Ectodermal cell (in vitro differentiated cells): ENCODE measurements at regions not wholly inside any gene's neighbourhood (a gene's known extent, or its start where the extent isn't known, plus 50 kb on each side); places are given as distances from the start of the nearest gene placed in this dataset.

Experiments
- H3K27ac ChIP-seq: 2 replicates; pipeline ENCODE4 v1.7.0; 2013; ENCODE audit warnings: mild to moderate bottlenecking, low read depth, low read length; ENCODE audit not compliant: insufficient read depth, poor library complexity, severe bottlenecking
- H3K27me3 ChIP-seq: 2 replicates; pipeline ENCODE4 v1.7.0; 2013; ENCODE audit warnings: mild to moderate bottlenecking, low read length; ENCODE audit not compliant: insufficient read depth, control insufficient read depth, poor library complexity, severe bottlenecking
- H3K36me3 ChIP-seq: one replicate; pipeline ENCODE4 v1.7.0; 2013; ENCODE audit warnings: low read length; ENCODE audit not compliant: control insufficient read depth, insufficient read depth
- H3K4me1 ChIP-seq: one replicate; pipeline ENCODE4 v1.7.0; 2013; ENCODE audit warnings: low read length; ENCODE audit not compliant: control insufficient read depth, insufficient read depth
- H3K4me3 ChIP-seq: 2 replicates; pipeline ENCODE4 v1.7.0; 2013; ENCODE audit warnings: low read depth, low read length, control low read depth; ENCODE audit not compliant: insufficient read depth
- H3K9me3 ChIP-seq: 2 replicates; pipeline ENCODE4 v1.7.0; 2013; ENCODE audit warnings: mild to moderate bottlenecking, low read length, moderate library complexity; ENCODE audit not compliant: control insufficient read depth
- whole genome bisulfite sequencing, 2 experiments: methylation state at CpG; one replicate each; pipeline ENCODE4 v1.1.7; 2013; ENCODE audit warnings: missing lambda C conversion rate in 2 of 2; 5-methylcytosine and 5-hydroxymethylcytosine counted together

- H3K9me3 ChIP-seq: no peaks in the 10 kb centered on the region
- no peaks in the 10 kb centered on the region for H3K36me3 ChIP-seq
- no peak overlapping the region for H3K27ac ChIP-seq
- no peak overlapping the region for H3K4me3 ChIP-seq
- 92 to 96% methylated on average over 1 of the region's 1 CpG for WGBS, 2 experiments
- H3K27me3 ChIP-seq: no peaks in the 10 kb centered on the region
- no peaks in the 10 kb centered on the region for H3K4me1 ChIP-seq
Measured at GRCh38 chr10:64098994-64099393, 577.8 kb downstream of the REEP3 start.

GRCh38 chr10:64101606-64102263 is 580.5 kb downstream of the REEP3 start:
- no peak overlapping the region for H3K4me3 ChIP-seq
- WGBS, 2 experiments: 86 to 89% methylated on average over 3 of the region's 3 CpGs
- H3K27ac ChIP-seq: no peak overlapping the region
- H3K36me3 ChIP-seq: no peaks in the 10 kb centered on the region
- no peaks in the 10 kb centered on the region for H3K9me3 ChIP-seq
- no peaks in the 10 kb centered on the region for H3K4me1 ChIP-seq
- no peaks in the 10 kb centered on the region for H3K27me3 ChIP-seq

- WGBS, 2 experiments: 94 to 95% methylated on average over 1 of the region's 1 CpG
- Histone ChIP-seq H3K4me1 (no peaks in the 10 kb centered on the region), H3K27ac (no peak overlapping the region), H3K9me3 (no peaks in the 10 kb centered on the region), H3K4me3 (no peak overlapping the region), H3K36me3 (no peaks in the 10 kb centered on the region), H3K27me3 (no peaks in the 10 kb centered on the region)
Measured at GRCh38 chr10:64102264-64102633, 581.0 kb downstream of the REEP3 start.

- 83 to 92% methylated on average over 1 to 2 of the region's 2 CpGs for WGBS, 2 experiments
- Histone ChIP-seq H3K36me3 (no peaks in the 10 kb centered on the region), H3K4me3 (no peak overlapping the region), H3K4me1 (no peaks in the 10 kb centered on the region), H3K9me3 (no peaks in the 10 kb centered on the region), H3K27ac (no peak overlapping the region), H3K27me3 (no peaks in the 10 kb centered on the region)
Measured at GRCh38 chr10:64102916-64103315, 581.7 kb downstream of the REEP3 start.

- H3K36me3 ChIP-seq: no peaks in the 10 kb centered on the region
- H3K9me3 ChIP-seq: no peaks in the 10 kb centered on the region
- H3K27ac ChIP-seq: no peak overlapping the region
- 86 to 93% methylated on average over 5 to 6 of the region's 6 CpGs for WGBS, 2 experiments
- H3K4me3 ChIP-seq: no peak overlapping the region
- H3K4me1 ChIP-seq: no peaks in the 10 kb centered on the region
- H3K27me3 ChIP-seq: no peaks in the 10 kb centered on the region
Measured at GRCh38 chr10:64103750-64104470, 582.7 kb downstream of the REEP3 start.

GRCh38 chr10:64109926-64110495 is 588.8 kb downstream of the REEP3 start:
- no peak overlapping the region for H3K27ac ChIP-seq
- 70 to 90% methylated on average over 1 of the region's 1 CpG for WGBS, 2 experiments

GRCh38 chr10:64112701-64113355 is 591.6 kb downstream of the REEP3 start:
- Histone ChIP-seq H3K27ac (no peak overlapping the region), H3K27me3 (no peaks in the 10 kb centered on the region), H3K36me3 (no peaks in the 10 kb centered on the region), H3K9me3 (no peaks in the 10 kb centered on the region), H3K4me3 (no peak overlapping the region), H3K4me1 (no peaks in the 10 kb centered on the region)
- WGBS, 2 experiments: 94 to 95% methylated on average over 2 of the region's 2 CpGs

More at GRCh38 chr10:64109926-64110495, 588.8 kb downstream of the REEP3 start:
- no peaks in the 10 kb centered on the region for H3K9me3 ChIP-seq
- no peak overlapping the region for H3K4me3 ChIP-seq
- H3K27me3 ChIP-seq: no peaks in the 10 kb centered on the region
- H3K4me1 ChIP-seq: no peaks in the 10 kb centered on the region
- no peaks in the 10 kb centered on the region for H3K36me3 ChIP-seq

- H3K36me3 ChIP-seq: no peaks in the 10 kb centered on the region
- no peaks in the 10 kb centered on the region for H3K27me3 ChIP-seq
- H3K4me3 ChIP-seq: no peak overlapping the region
- no peaks in the 10 kb centered on the region for H3K9me3 ChIP-seq
- H3K4me1 ChIP-seq: no peaks in the 10 kb centered on the region
- H3K27ac ChIP-seq: no peak overlapping the region
- WGBS, 2 experiments: 91% methylated on average over 6 of the region's 6 CpGs
Measured at GRCh38 chr10:64113375-64113774, 592.2 kb downstream of the REEP3 start.

- H3K27ac ChIP-seq: no peak overlapping the region
- 81 to 86% methylated on average over 3 of the region's 3 CpGs for WGBS, 2 experiments
- no peaks in the 10 kb centered on the region for H3K27me3 ChIP-seq
- no peaks in the 10 kb centered on the region for H3K36me3 ChIP-seq
- H3K9me3 ChIP-seq: no peaks in the 10 kb centered on the region
- no peak overlapping the region for H3K4me3 ChIP-seq
- H3K4me1 ChIP-seq: no peaks in the 10 kb centered on the region
Measured at GRCh38 chr10:64113792-64114191, 592.6 kb downstream of the REEP3 start.

- H3K36me3 ChIP-seq: no peaks in the 10 kb centered on the region
Measured at GRCh38 chr10:64115471-64115870, 594.3 kb downstream of the REEP3 start.

More at GRCh38 chr10:64115471-64115870, 594.3 kb downstream of the REEP3 start:
- H3K27ac ChIP-seq: no peak overlapping the region
- H3K27me3 ChIP-seq: no peaks in the 10 kb centered on the region
- WGBS, 2 experiments: 100% methylated on average over 1 of the region's 1 CpG; no CpG with 5 or more reads in 1 of the 2 experiments
- no peak overlapping the region for H3K4me3 ChIP-seq
- no peaks in the 10 kb centered on the region for H3K4me1 ChIP-seq
- peaks cover 2% of the 10 kb centered on the region for H3K9me3 ChIP-seq
